ENCODE measurements at regions not wholly inside any gene's neighbourhood (a gene's known extent, or its start where the extent isn't known, plus 50 kb on each side); places are given as distances from the start of the nearest gene placed in this dataset.

- POLR2A ChIA-PET: interaction anchor here (0.6 to 0.7 kb wide), 2 partner anchors 163 to 1501 kb away, joined by 3 to 5 read pairs; no protein-coding TSS in a partner anchor
- H3K27me3 ChIP-seq (replicated peaks in 1 of 4; ENCODE audit: control extremely low read depth in 1 of 4, control insufficient read depth in 3 of 4, insufficient read depth in 4 of 4, low read length in 3 of 4): no peaks in the 10 kb centered on the region
- intact Hi-C loops (cut with micrococcal nuclease): no loop called here
- Mint-ChIP-seq H3K9me3 (ENCODE audit: insufficient read depth) (no peaks in the 10 kb centered on the region), H3K4me1 (no peaks in the 10 kb centered on the region), H3K27me3 (peaks cover 4% of the 10 kb centered on the region), H3K4me3 (no peak overlapping the region), H3K27ac (no peak overlapping the region)
- no peak overlapping the region for H3K9ac ChIP-seq (ENCODE audit: low read length)
- H3K4me2 ChIP-seq (replicated peaks; ENCODE audit: low read depth, low read length, poor library complexity, severe bottlenecking): no peak overlapping the region
- ATAC-seq (ENCODE audit: low read depth): no peak
- DNase-seq: no peak
- H3K79me2 ChIP-seq (ENCODE audit: control insufficient read depth, insufficient read depth, low read length): no peaks in the 10 kb centered on the region
- H2AFZ ChIP-seq (ENCODE audit: insufficient read depth, low read depth, low read length, poor library complexity, severe bottlenecking): no peak overlapping the region
- CTCF ChIA-PET: no interaction called here
- no peaks in the 10 kb centered on the region for H3K4me1 ChIP-seq (ENCODE audit: control insufficient read depth in 2 of 2, insufficient read depth in 2 of 2, low read length in 2 of 2)
- no peak for TF ChIP-seq EZH2 (IDR thresholded peaks at IDR 0.05; ENCODE audit: borderline replicate concordance, insufficient read depth, low read depth, low read length, poor library complexity, severe bottlenecking)
- no peak for TF ChIP-seq CTCF (IDR thresholded peaks at IDR 0.05)
- no peaks in the 10 kb centered on the region for H3K9me3 ChIP-seq (ENCODE audit: control extremely low read depth in 1 of 3, control insufficient read depth in 2 of 3, insufficient read depth in 1 of 3, low read length in 2 of 3)
- H3K36me3 ChIP-seq (replicated peaks in 1 of 2; ENCODE audit: control extremely low read depth in 1 of 2, control insufficient read depth in 1 of 2, extremely low read depth in 1 of 2, insufficient read depth in 2 of 2, low read length in 1 of 2): no peaks in the 10 kb centered on the region
- no peak overlapping the region for H3K27ac ChIP-seq (ENCODE audit: low read length in 2 of 2)
- no peak overlapping the region for H3K4me3 ChIP-seq (ENCODE audit: control extremely low read depth in 1 of 5, extremely low read depth in 1 of 5, insufficient read depth in 1 of 5, low read depth in 2 of 5, low read length in 4 of 5)
- no peaks in the 10 kb centered on the region for H4K20me1 ChIP-seq (ENCODE audit: control insufficient read depth, insufficient read depth, low read length, poor library complexity, severe bottlenecking)
These were observed 170.9 kb upstream of the KLF3 start for GRCh38 chr4:38493066-38493465.

DNA sequence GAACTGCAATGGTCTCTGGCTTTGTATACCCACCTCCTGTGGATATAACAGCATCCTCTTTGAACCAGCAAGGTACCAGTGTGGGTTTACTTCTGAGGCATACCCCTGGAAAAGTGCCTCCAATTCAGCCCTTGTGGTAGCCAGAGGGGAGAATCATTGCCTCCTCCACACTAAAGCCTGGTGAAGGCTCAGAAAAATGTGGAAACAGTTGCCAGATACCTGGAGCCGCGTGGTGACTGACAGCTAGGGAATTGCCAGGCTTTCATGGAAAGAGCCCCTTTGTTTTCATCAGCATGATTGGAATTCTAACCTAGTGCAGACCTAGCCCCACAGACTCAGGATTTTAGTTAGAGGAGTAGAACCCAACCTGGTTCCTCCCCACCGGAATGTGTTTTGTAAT, 168.6 kb upstream of the KLF3 start:
- Histone ChIP-seq H2AFZ (ENCODE audit: insufficient read depth, low read depth, low read length, poor library complexity, severe bottlenecking) (no peak overlapping the region), H3K9ac (ENCODE audit: low read length) (no peak overlapping the region), H3K4me1 (ENCODE audit: control insufficient read depth in 2 of 2, insufficient read depth in 2 of 2, low read length in 2 of 2) (no peaks in the 10 kb centered on the region), H3K4me3 (ENCODE audit: control extremely low read depth in 1 of 5, extremely low read depth in 1 of 5, insufficient read depth in 1 of 5, low read depth in 2 of 5, low read length in 4 of 5) (no peak overlapping the region), H3K4me2 (replicated peaks; ENCODE audit: low read depth, low read length, poor library complexity, severe bottlenecking) (no peak overlapping the region), H3K79me2 (ENCODE audit: control insufficient read depth, insufficient read depth, low read length) (no peaks in the 10 kb centered on the region), H3K36me3 (replicated peaks in 1 of 2; ENCODE audit: control extremely low read depth in 1 of 2, control insufficient read depth in 1 of 2, extremely low read depth in 1 of 2, insufficient read depth in 2 of 2, low read length in 1 of 2) (no peaks in the 10 kb centered on the region), H3K27ac (ENCODE audit: low read length in 2 of 2) (no peak overlapping the region), H4K20me1 (ENCODE audit: control insufficient read depth, insufficient read depth, low read length, poor library complexity, severe bottlenecking) (no peaks in the 10 kb centered on the region), H3K9me3 (ENCODE audit: control extremely low read depth in 1 of 3, control insufficient read depth in 2 of 3, insufficient read depth in 1 of 3, low read length in 2 of 3) (no peaks in the 10 kb centered on the region), H3K27me3 (replicated peaks in 1 of 4; ENCODE audit: control extremely low read depth in 1 of 4, control insufficient read depth in 3 of 4, insufficient read depth in 4 of 4, low read length in 3 of 4) (peaks cover 0 to 3% (median 0%) of the 10 kb centered on the region in 4 experiments)
- 92% methylated on average over 2 of the region's 3 CpGs for WGBS (ENCODE audit: insufficient coverage)
- intact Hi-C loops (cut with micrococcal nuclease): no loop called here
- no peak for TF ChIP-seq EZH2 (IDR thresholded peaks at IDR 0.05; ENCODE audit: borderline replicate concordance, insufficient read depth, low read depth, low read length, poor library complexity, severe bottlenecking)
- TF ChIP-seq CTCF (IDR thresholded peaks at IDR 0.05): no peak
- no peaks in the 10 kb centered on the region for H3K9me3 Mint-ChIP-seq (ENCODE audit: insufficient read depth)
- ChIA-PET CTCF (no interaction called here), POLR2A (no interaction called here)
- H3K4me1 Mint-ChIP-seq: no peaks in the 10 kb centered on the region
- no peak overlapping the region for H3K27ac Mint-ChIP-seq
- H3K4me3 Mint-ChIP-seq: no peak overlapping the region
- ATAC-seq (ENCODE audit: low read depth) (no peak), DNase-seq (no peak)
- H3K27me3 Mint-ChIP-seq: peaks cover 4% of the 10 kb centered on the region

All from B cell (primary cell).